ENCODE measurements at regions not wholly inside any gene's neighbourhood (a gene's known extent, or its start where the extent isn't known, plus 50 kb on each side); places are given as distances from the start of the nearest gene placed in this dataset.
"Not testable (repeated sequence)": the region's sequence is repeated elsewhere in the genome, so short reads cannot be mapped to it uniquely, and the experiment has no call there.

DNA sequence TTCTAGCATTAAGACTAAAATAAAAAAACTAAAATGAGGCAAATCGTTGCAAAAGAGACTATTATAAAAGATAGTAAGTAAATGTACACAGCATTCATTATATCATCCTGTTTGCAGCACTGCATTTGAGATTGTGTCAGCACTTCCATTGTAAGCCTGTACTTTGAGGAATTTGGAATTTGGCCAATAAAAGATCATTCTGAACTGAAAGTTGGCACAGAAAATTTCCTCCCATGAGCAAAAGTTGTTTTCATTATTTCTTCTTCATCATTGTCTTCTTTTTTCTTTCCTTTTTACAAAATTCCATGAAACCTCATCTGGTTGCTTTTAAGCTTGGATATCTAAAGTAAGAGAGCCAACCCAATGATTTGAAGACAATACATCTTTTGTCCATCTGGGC is 199.3 kb upstream of the ADAMTSL1 start:
- H3K4me1 Mint-ChIP-seq: no peaks in the 10 kb centered on the region
- H3K27ac Mint-ChIP-seq: no peak overlapping the region
- peaks cover 5% of the 10 kb centered on the region for H3K9me3 Mint-ChIP-seq (ENCODE audit: low read depth)
- H3K27me3 Mint-ChIP-seq: no peaks in the 10 kb centered on the region
- CTCF ChIA-PET: no interaction called here
- H3K4me3 Mint-ChIP-seq: no peak overlapping the region
- no peaks in the 10 kb centered on the region for H3K36me3 Mint-ChIP-seq
- no peak for DNase-seq
- no peak for ATAC-seq

DNA sequence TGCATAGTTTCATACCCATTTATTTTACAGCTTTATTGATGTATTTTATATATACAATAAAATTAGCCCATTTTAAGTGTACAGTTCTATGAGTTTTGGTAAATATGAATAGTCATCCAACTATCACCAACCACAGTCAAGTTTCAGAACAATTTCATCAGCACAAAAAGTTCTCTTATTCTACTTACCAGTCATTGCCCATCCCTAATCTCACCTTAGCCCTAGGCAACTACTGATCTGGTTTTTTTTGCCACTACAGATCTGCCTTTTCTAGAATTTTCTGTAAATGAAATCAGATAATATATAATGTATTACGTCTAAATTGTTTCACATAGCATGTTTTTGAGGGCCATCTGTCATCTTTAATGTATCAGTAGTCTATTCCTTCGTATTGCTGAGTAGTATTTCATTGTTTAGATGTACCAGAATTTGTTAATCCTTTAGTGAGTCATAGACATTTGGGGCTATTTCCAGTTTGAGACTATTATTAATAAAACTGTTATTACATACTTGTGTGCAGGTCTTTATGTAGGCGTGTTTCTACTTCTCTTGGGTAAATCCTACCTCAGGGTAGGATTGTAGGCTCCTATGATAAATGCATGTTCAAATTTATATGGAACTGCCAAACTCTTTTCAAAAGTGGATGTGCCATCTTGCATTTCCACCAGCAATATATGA is 198.5 kb upstream of the ADAMTSL1 start:
- H3K4me3 Mint-ChIP-seq: no peak overlapping the region
- H3K27me3 Mint-ChIP-seq: no peaks in the 10 kb centered on the region
- no peaks in the 10 kb centered on the region for H3K36me3 Mint-ChIP-seq
- DNase-seq: no peak
- ATAC-seq: no peak
- no peak overlapping the region for H3K27ac Mint-ChIP-seq
- no peaks in the 10 kb centered on the region for H3K4me1 Mint-ChIP-seq
- H3K9me3 Mint-ChIP-seq (ENCODE audit: low read depth): peaks cover 5% of the 10 kb centered on the region
- CTCF ChIA-PET: no interaction called here

DNA sequence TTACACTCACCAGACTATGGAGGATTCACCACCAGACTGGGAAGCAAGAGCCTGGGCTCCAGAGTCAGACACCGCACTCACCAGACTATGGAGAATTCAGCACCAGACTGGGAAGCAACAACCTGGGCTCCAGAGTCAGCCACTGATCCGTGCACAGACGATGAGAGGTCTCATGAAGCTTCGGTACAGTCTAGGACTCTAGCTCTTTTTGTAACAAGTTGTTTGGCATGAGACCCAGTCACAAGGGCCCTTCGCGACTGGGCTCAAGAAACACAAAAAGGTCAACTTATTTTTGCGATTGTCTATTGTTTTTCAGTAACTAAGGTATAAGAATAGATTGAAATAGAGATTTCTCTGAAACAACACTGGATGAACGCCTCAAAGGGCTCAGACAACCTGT is 192.7 kb upstream of the ADAMTSL1 start:
- H3K4me3 Mint-ChIP-seq: no peak overlapping the region
- H3K4me1 Mint-ChIP-seq: no peaks in the 10 kb centered on the region
- CTCF ChIA-PET: no interaction called here
- H3K36me3 Mint-ChIP-seq: no peaks in the 10 kb centered on the region
- no peak overlapping the region for H3K27ac Mint-ChIP-seq
- no peaks in the 10 kb centered on the region for H3K27me3 Mint-ChIP-seq
- H3K9me3 Mint-ChIP-seq (ENCODE audit: low read depth): peaks cover 2% of the 10 kb centered on the region
- ATAC-seq: no peak
- no peak for DNase-seq

DNA sequence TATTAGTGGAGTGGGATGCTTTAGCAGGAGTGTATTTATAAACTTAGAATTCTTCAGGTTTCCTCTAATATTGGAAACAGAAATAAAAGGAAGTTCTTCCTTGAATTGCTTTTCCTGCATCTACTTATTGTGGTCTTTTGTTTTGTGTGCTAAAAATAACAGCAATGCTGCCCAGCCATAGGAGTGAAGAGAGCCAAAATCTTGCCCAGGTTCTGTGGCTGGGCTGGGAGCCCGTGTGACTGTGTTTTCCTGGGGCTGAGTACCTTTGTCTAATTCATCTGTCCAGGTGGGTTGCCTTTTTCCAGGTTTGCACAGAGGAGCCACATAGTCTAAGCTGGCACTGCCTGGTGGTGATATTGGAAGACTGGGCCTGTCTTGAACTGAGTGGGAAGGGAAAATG is 179.7 kb upstream of the ADAMTSL1 start:
- Mint-ChIP-seq H3K9me3 (ENCODE audit: low read depth) (no peaks in the 10 kb centered on the region), H3K4me3 (no peak overlapping the region), H3K4me1 (no peaks in the 10 kb centered on the region), H3K27me3 (no peaks in the 10 kb centered on the region), H3K36me3 (no peaks in the 10 kb centered on the region), H3K27ac (no peak overlapping the region)
- CTCF ChIA-PET: no interaction called here
- DNase-seq: no peak
- ATAC-seq: no peak

DNA sequence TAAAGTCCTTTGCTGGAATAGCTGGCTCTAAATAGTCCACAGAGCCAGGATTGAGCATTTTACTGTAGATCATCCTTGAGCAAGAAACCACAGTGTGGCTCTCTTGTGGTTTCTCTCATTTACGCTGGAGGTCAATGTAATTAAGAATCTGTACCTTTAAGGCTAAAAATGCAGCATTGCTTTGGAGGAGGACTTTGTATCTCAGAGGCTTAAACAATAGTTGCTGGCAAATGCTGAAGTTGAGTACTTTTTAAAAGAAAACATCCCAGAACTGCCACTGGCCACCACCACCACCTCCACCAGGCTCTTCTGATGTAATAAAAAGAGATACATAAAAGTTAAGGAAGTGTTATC is 177.3 kb upstream of the ADAMTSL1 start:
- CTCF ChIA-PET: no interaction called here

DNA sequence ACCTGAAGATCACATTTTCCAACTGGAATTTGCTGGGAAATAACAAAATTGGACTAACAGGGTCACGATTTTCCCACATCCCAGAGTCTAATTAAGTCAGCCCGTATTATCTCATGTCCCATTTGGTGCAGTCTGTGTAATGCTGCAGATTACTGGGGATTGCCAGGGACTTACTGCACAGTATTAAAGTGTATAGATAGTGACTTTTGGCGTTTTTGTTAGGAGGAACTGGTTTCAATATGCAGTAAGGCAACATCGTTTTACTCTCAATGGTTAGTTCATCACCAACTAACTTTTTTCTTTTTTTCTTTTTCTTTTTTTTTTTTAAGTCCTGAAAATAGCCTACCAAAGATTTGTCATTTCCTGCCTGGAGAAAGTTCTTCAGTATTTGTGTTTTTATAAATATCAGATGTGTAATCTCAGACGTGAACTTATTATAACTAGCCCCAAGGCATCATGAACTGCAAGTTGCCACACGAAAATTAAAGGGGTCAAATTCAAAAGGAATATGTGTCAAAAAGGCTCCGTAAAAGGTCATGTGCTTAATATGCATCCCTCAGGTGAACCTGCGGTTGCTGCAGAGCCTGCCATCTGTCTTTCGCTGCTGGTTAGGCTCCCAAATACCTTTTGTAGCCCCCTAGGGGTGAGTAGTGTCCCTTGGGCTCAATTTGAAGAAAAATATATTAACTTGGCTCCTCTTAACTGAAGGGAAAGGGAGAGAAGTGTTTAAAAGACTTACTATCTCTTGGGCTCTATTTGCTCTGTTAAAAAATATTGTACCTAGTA is 176.7 kb upstream of the ADAMTSL1 start:
- Mint-ChIP-seq H3K4me3 (no peak overlapping the region), H3K27ac (no peak overlapping the region), H3K4me1 (no peaks in the 10 kb centered on the region), H3K9me3 (ENCODE audit: low read depth) (no peaks in the 10 kb centered on the region), H3K27me3 (no peaks in the 10 kb centered on the region), H3K36me3 (no peaks in the 10 kb centered on the region)
- no peak for ATAC-seq
- DNase-seq: no peak
- CTCF ChIA-PET: no interaction called here

More for the DNA sequence above, 177.3 kb upstream of the ADAMTSL1 start:
- Mint-ChIP-seq H3K4me1 (no peaks in the 10 kb centered on the region), H3K9me3 (ENCODE audit: low read depth) (no peaks in the 10 kb centered on the region), H3K27ac (no peak overlapping the region), H3K36me3 (no peaks in the 10 kb centered on the region), H3K4me3 (no peak overlapping the region), H3K27me3 (no peaks in the 10 kb centered on the region)
- ATAC-seq: no peak
- DNase-seq: no peak

DNA sequence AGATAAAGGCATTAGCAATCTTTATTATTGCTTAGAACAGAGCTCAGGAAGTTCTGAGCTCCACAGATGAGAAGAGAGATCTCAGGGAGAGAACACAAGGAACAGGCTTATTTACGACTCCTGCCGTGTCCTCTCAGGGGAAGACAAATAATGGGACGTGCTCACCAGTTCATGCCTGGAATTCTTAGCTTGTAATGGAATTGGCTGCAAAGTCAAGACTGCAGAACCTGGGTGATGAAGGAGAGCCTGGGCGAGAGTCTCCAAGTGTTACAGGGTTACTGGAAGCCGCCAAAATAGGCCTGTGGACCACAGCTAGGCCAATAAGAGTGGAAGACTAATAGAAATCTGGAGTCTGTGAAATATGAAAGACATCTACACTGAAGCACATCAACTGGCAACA is 174.5 kb upstream of the ADAMTSL1 start:
- H3K27me3 Mint-ChIP-seq: no peaks in the 10 kb centered on the region
- CTCF ChIA-PET: no interaction called here
- H3K4me1 Mint-ChIP-seq: no peaks in the 10 kb centered on the region
- no peak overlapping the region for H3K4me3 Mint-ChIP-seq
- no peak overlapping the region for H3K27ac Mint-ChIP-seq
- no peaks in the 10 kb centered on the region for H3K9me3 Mint-ChIP-seq (ENCODE audit: low read depth)
- no peaks in the 10 kb centered on the region for H3K36me3 Mint-ChIP-seq
- no peak for DNase-seq
- ATAC-seq: no peak

DNA sequence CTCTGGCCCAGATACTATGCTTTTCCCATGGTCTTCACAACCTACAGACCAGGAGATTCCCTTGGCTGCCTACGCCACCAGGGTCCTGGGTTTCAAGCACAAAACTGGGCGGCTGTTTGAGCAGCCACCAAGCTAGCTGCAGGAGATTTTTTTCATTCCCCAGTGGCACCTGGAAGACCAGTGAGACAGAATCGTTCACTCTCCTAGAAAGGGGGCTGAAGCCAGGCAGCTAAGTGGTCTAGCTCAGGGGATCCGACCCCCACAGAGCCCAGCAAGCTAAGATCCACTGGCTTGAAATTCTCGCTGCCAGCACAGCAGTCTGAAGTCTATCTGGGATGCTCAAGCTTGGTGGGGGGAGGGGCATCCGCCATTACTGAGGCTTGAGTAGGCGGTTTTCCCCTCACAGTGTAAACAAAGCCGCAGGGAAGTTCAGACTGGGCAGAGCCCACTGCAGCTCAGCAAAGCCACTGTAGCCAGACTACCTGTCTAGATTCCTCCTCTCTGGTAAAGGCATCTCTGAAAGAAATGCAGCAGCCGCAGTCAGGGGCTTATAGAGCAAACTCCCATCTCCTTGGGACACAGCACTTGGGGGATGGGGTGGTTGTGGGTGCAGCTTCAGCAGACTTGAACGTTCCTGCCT is 168.7 kb upstream of the ADAMTSL1 start:
- CTCF ChIA-PET; H3K27me3 Mint-ChIP-seq; H3K27ac Mint-ChIP-seq; H3K36me3 Mint-ChIP-seq; H3K4me3 Mint-ChIP-seq; H3K9me3 Mint-ChIP-seq (ENCODE audit: low read depth); H3K4me1 Mint-ChIP-seq; ATAC-seq; DNase-seq: not testable (repeated sequence)

DNA sequence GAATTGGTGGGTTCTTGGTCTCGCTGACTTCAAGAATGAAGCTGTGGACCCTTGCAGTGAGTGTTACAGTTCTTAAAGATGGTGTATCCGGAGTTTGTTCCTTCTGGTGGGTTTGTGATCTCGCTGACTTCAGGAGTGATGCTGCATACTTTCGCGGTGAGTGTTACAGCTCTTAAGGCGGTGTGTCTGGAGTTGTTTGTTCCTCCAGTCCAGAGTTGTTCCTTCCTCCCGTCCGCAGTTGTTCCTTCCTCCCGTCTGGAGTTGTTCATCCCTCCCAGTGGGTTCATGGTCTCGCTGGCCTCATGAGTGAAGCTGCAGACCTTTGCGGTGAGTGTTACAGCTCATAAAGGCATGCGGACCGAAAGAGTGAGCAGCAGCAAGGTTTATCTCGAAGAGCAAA is 159.6 kb upstream of the ADAMTSL1 start:
- H3K27ac Mint-ChIP-seq: no peak overlapping the region
- CTCF ChIA-PET: no interaction called here
- H3K4me1 Mint-ChIP-seq: no peaks in the 10 kb centered on the region
- ATAC-seq (no peak), DNase-seq (no peak)
- H3K36me3 Mint-ChIP-seq: no peaks in the 10 kb centered on the region
- H3K27me3 Mint-ChIP-seq: no peaks in the 10 kb centered on the region
- peaks cover 8% of the 10 kb centered on the region for H3K9me3 Mint-ChIP-seq (ENCODE audit: low read depth)
- H3K4me3 Mint-ChIP-seq: no peak overlapping the region

DNA sequence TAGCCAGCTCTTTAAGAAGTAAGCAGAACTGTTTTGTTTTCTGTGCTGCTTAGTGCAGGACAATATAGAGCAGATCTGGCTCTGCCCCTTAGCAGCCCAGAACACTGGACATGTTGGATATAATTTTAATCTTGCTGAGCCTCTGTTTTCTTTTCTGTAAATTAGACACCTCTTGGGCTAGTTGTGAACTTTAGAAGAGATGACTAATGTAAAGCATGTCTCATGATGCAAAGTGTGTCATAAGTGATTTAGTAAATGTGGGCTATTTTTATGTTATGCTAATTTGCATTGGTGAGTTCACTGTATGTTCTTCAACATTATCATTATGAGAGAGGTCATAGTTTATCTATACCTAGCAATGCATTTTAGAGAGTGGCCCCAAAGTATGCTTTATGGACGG is 156.1 kb upstream of the ADAMTSL1 start:
- H3K4me3 Mint-ChIP-seq: no peak overlapping the region
- H3K27ac Mint-ChIP-seq: no peak overlapping the region
- ATAC-seq: no peak
- H3K27me3 Mint-ChIP-seq: no peaks in the 10 kb centered on the region
- H3K4me1 Mint-ChIP-seq: no peaks in the 10 kb centered on the region
- DNase-seq: no peak
- peaks cover 8% of the 10 kb centered on the region for H3K9me3 Mint-ChIP-seq (ENCODE audit: low read depth)
- no peaks in the 10 kb centered on the region for H3K36me3 Mint-ChIP-seq
- CTCF ChIA-PET: no interaction called here

DNA sequence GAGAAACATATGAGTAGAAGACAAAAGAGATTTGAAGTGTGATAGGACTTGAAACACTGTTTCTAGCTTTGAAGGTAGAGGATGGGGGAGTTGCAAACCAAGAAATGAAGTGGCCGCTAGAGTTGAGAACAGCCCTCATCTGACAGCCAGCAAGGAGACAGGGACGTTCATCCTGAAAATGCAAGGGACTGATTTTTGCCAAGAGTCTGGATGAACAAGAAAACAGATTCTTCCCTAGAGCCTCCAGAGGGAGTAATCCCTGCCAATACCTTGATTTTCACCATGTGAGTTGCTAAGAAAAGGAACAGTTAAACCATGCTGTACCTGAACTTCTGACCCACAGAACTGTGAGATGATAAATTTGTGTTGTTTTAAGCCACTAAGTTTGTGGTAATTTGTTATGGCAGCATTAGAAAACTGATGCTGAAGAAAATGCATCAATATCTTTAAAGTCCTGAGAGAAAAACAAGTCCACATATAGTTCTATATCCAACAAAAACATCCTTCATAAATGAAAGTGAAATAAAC is 154.0 kb upstream of the ADAMTSL1 start:
- Mint-ChIP-seq H3K4me3 (no peak overlapping the region), H3K4me1 (no peaks in the 10 kb centered on the region), H3K27me3 (no peaks in the 10 kb centered on the region), H3K9me3 (ENCODE audit: low read depth) (peaks cover 2% of the 10 kb centered on the region), H3K36me3 (no peaks in the 10 kb centered on the region), H3K27ac (no peak overlapping the region)
- DNase-seq (no peak), ATAC-seq (no peak)
- CTCF ChIA-PET: no interaction called here

DNA sequence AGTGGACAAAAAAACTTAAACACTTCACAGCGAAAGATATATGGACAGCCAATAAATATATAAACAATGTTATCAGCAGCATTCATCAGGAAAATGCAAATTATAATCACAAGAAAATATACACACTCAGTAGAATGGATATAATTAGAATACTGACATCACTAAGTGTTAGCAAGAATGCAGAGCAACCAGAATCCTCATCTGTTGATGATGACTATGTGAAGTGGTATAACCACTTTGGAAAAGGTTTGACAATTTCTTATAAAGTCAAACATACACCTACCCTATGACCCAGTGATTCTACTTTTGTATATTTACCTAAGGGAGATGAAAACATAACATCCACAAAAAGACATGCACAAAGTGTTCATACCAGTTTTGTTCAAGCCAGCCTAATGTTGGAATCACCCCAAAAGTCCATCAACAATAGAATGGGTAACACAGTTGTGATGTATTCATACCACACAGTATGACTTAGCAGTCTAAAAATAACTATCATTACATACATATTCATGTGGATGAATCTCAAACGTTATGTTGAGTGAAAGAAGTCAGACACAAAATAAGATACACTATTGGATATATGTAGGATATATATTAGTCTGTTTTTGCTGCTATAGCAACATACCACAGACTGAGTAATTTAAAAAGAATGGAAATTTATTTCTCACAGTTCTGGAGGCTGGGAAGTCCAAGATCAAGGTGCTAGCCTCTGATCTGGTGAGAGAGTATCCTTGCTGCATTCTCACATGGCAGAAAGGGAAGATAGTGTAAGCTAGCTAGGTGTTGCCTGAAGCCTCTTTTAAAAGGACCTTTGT is 148.8 kb upstream of the ADAMTSL1 start:
- ATAC-seq: no peak
- H3K4me1 Mint-ChIP-seq: no peaks in the 10 kb centered on the region
- H3K36me3 Mint-ChIP-seq: no peaks in the 10 kb centered on the region
- CTCF ChIA-PET: no interaction called here
- H3K9me3 Mint-ChIP-seq (ENCODE audit: low read depth): no peaks in the 10 kb centered on the region
- no peak overlapping the region for H3K4me3 Mint-ChIP-seq
- no peaks in the 10 kb centered on the region for H3K27me3 Mint-ChIP-seq
- DNase-seq: no peak
- H3K27ac Mint-ChIP-seq: no peak overlapping the region

DNA sequence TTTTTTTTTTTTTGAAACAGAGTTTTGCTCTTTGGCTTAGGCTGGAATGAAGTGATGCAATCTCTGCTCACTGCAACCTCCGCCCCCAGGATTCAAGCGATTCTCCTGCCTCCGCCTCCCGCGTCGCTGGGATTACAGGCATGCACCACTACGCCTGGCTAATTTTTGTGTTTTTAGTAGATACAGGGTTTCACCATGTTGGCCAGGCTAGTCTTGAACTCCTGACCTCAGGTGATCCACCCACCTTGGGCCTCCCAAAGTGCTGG is 148.3 kb upstream of the ADAMTSL1 start:
- H3K9me3 Mint-ChIP-seq (ENCODE audit: low read depth); CTCF ChIA-PET; H3K36me3 Mint-ChIP-seq; H3K27ac Mint-ChIP-seq; H3K4me1 Mint-ChIP-seq; ATAC-seq; DNase-seq; H3K27me3 Mint-ChIP-seq; H3K4me3 Mint-ChIP-seq: not testable (repeated sequence)

DNA sequence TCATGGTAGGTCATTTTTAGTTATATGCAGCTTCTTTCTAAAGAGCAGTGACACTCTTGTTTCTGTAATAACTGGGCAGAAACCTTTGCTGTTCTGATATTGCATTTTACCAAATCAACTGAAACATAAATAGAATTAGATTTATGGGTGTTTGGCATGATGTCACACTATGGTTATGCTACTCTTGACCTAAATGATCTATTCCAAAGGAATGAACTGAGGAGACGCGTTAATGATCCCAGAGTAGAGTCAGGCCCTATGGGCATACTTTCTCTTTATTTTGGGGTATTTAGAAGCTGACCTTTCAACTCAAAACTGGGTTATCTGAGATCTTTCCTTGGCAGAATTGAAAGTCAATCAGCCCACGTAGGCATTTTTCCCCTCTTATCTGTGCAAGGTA is 146.8 kb upstream of the ADAMTSL1 start:
- CTCF ChIA-PET: no interaction called here
- no peaks in the 10 kb centered on the region for H3K4me1 Mint-ChIP-seq
- no peak overlapping the region for H3K27ac Mint-ChIP-seq
- H3K9me3 Mint-ChIP-seq (ENCODE audit: low read depth): no peaks in the 10 kb centered on the region
- H3K36me3 Mint-ChIP-seq: no peaks in the 10 kb centered on the region
- DNase-seq (no peak), ATAC-seq (no peak)
- H3K27me3 Mint-ChIP-seq: no peaks in the 10 kb centered on the region
- H3K4me3 Mint-ChIP-seq: no peak overlapping the region
